NCI-H510A treated with DMSO at 0.1 percent for 48 hours (cell line): ENCODE measurements at regions not wholly inside any gene's neighbourhood (a gene's known extent, or its start where the extent isn't known, plus 50 kb on each side); places are given as distances from the start of the nearest gene placed in this dataset.
"Not testable (repeated sequence)": the region's sequence is repeated elsewhere in the genome, so short reads cannot be mapped to it uniquely, and the experiment has no call there.

Source experiments
- DNase-seq: peaks from one replicate; lab custom pipeline; 2025; lab: John Stamatoyannopoulos, UW

GRCh38 chr12:67455236-67455635 is 186.1 kb downstream of the CAND1 start:
- no peak for DNase-seq

- DNase-seq: no peak
These were observed 187.3 kb downstream of the CAND1 start for GRCh38 chr12:67456431-67456901.

GRCh38 chr12:67457136-67457535 is 188.0 kb downstream of the CAND1 start:
- DNase-seq: no peak

- DNase-seq: no peak
These were observed 188.9 kb downstream of the CAND1 start for GRCh38 chr12:67457778-67458665.

GRCh38 chr12:67459173-67459572 is 189.4 kb upstream of the DYRK2 start:
- DNase-seq: no peak

GRCh38 chr12:67459578-67459977 is 189.0 kb upstream of the DYRK2 start:
- no peak for DNase-seq

GRCh38 chr12:67460388-67460787 is 188.2 kb upstream of the DYRK2 start:
- no peak for DNase-seq

- no peak for DNase-seq
These were observed 179.8 kb upstream of the DYRK2 start for GRCh38 chr12:67468549-67469245.

- peak; percentile 24 for DNase-seq
These were observed 178.9 kb upstream of the DYRK2 start for GRCh38 chr12:67469666-67470065.

- no peak for DNase-seq
These were observed 176.7 kb upstream of the DYRK2 start for GRCh38 chr12:67471810-67472209.

- DNase-seq: peak; percentile 48
These were observed 176.0 kb upstream of the DYRK2 start for GRCh38 chr12:67472539-67472938.

GRCh38 chr12:67474934-67475620 is 173.5 kb upstream of the DYRK2 start:
- DNase-seq: no peak

- DNase-seq: no peak
These were observed 172.8 kb upstream of the DYRK2 start for GRCh38 chr12:67475725-67476124.

GRCh38 chr12:67477681-67478265 is 170.8 kb upstream of the DYRK2 start:
- no peak for DNase-seq

- peak; percentile 73 for DNase-seq
These were observed 165.5 kb upstream of the DYRK2 start for GRCh38 chr12:67482751-67483661.

- DNase-seq: peak; percentile 55
These were observed 164.5 kb upstream of the DYRK2 start for GRCh38 chr12:67483871-67484554.

GRCh38 chr12:67484791-67485480 is 163.6 kb upstream of the DYRK2 start:
- DNase-seq: peak; percentile 4

- no peak for DNase-seq
These were observed 161.9 kb upstream of the DYRK2 start for GRCh38 chr12:67486671-67487070.

GRCh38 chr12:67488349-67488748 is 160.2 kb upstream of the DYRK2 start:
- not testable (repeated sequence) for DNase-seq

- DNase-seq: no peak
These were observed 159.5 kb upstream of the DYRK2 start for GRCh38 chr12:67489007-67489406.
